Hematopoietic multipotent progenitor cell treated with erythropoietin and hydrocortisone succinate and interleukin-3 and kit ligand, for 17 days (in vitro differentiated cells): ENCODE measurements at regions not wholly inside any gene's neighbourhood (a gene's known extent, or its start where the extent isn't known, plus 50 kb on each side); places are given as distances from the start of the nearest gene placed in this dataset.

Experiments
- DNase-seq: peaks from one replicate; pipeline ENCODE4 v3.0.0-alpha.2; 2015; ENCODE audit warnings: low spot score

DNA sequence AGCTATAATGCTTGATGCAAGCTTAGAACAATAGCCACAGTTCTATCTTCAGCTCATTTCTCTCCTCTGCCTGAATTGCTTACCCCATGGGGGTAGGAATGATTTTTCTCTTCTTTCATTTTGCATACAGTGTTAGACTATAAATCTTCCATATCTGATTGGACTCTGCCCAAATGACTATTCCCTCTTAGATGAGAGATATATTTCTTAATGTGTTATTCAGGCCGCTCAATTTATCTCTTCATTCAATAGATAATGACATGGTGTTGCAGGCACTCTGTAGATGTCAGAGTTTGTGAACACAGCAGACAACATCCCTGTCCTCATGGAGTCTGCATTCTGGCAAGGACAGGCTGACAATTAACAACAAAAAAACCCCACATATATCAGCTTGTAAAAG, 443.7 kb upstream of the CELF4 start:
- no peak for DNase-seq

DNA sequence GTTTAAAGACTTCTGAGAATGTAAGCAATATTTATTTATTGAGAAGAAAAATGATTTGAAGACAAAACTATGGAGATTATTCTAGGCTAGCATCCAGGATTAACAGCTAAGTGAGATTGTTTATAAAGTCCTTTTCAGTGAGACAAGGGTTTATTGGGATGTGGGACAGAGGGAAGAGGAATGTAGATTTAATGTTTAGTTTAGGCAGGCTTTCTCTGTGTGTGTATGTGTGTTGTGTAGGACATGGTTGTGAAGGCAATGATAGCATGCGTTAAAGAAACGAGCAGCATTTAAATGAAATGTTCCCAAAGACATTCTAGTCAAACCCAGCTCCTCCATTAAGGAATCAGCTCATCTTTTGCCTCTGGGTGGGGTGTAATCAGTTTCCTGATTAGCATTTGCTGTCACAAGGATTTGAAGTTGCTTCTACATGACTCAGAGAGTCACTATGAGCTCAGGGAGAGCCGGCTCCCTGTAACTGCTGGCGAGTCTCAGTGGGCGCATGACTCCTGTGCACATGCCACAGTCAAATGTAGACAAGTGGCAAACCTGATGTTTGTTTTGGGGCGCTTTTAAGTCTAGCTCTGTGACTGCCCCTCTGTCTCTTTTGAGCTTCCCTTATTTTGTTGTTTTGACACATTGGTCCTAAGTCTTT, 442.2 kb upstream of the CELF4 start:
- DNase-seq = no peak

DNA sequence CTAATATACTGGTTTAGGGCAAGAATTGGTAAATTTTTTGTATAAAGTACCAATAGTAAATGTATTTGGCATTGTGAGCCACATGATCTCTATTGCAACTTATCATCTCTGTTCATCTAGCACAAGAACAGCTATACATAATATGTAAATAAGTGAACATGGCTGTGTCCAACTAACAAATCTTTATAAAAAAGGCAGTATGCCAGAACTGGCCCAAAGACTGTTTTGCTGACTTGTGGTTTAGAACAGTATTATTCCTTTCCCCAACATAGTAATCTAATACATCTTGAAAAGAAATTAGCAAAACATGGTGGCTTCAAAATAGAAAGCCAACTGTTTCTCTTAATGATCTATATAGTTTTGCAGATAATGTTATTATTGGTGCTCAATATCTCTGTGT, 441.4 kb upstream of the CELF4 start:
- DNase-seq = no peak

DNA sequence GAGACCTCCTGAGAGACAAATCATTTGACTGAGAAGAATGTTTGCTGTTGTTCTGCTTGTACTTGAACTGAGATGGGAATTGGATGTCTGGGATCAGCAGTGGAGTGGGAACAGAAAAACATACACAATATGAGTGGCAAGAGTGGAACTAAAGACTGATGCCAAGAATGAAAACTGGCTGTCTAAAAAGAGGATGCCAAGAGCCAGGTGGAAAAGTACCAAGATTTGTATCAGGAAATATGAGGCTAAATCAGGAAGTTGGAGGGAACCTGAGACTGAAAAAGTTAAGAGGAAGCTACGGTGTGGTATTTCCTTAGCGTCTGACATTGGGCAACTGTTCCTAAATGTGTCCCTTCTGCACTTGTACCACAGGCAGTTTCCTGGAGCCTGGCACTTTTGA, 440.9 kb upstream of the CELF4 start:
- no peak for DNase-seq

- DNase-seq = no peak
These were observed 432.1 kb upstream of the CELF4 start for GRCh38 chr18:37997695-37998094.

GRCh38 chr18:37987901-37988300, 422.3 kb upstream of the CELF4 start:
- DNase-seq = no peak

DNA sequence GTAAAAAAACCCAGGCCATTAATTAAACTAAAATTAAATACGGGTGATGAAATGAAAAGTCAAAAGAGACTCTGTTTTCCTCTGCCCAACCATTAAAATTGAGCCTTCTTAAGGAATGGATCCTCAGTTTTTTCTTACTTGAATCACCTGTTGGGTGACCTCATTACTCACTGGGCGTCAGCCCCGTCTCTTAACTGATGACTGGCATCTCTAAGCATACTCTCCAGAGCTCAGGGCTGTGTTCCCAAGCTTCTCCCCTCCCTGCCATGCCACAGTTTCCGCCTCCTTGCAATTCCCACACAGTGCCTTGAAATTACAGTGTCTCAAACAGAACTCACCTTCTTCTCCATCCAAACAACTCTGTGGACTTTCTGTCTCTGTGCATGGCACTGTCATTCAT, 421.1 kb upstream of the CELF4 start:
- DNase-seq = no peak

GRCh38 chr18:37985126-37985525, 419.5 kb upstream of the CELF4 start:
- DNase-seq = no peak

GRCh38 chr18:37980556-37980955, 415.0 kb upstream of the CELF4 start:
- DNase-seq = no peak

GRCh38 chr18:37975446-37975845, 409.8 kb upstream of the CELF4 start:
- DNase-seq = no peak

DNA sequence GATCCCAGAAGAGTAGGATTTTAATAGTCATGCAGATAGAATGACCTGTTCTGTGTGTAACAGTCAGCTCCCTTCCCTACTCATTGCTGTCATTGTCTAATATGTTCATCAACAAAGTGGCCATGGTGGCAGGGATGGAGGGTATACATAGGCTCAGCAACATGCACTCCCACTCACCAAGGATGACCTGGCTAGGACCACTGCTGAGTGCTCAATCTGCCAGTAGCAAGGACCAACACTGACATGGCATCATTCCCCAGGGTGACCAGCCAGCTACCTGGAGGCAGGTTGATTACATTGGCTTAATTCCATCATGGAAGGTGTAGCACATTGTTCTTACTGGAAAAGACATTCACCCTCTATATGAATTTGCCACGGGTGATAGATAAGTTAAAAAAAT, 401.7 kb upstream of the CELF4 start:
- DNase-seq = no peak

DNA sequence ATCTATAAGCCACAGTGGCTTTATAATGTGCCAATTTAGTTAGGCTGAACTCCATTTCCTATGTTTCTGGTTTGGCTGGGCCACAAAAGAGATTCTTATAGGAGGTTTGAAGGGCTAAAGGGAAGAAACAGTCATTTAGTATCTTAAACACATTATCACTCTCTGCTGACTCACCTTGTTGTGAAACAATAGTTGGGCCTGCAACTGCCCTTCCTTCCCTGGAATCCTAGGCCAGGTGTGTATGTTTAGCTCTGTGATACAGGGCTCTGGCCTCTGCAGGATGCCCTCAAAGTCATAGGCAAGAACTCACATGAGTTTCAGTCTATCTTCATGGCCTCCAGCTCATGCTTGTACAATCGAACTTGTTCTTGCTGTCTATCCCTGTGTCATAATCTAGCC, 400.0 kb upstream of the CELF4 start:
- DNase-seq = no peak

GRCh38 chr18:37964885-37965571, 399.4 kb upstream of the CELF4 start:
- no peak for DNase-seq

GRCh38 chr18:37963837-37964236, 398.2 kb upstream of the CELF4 start:
- no peak for DNase-seq

DNA sequence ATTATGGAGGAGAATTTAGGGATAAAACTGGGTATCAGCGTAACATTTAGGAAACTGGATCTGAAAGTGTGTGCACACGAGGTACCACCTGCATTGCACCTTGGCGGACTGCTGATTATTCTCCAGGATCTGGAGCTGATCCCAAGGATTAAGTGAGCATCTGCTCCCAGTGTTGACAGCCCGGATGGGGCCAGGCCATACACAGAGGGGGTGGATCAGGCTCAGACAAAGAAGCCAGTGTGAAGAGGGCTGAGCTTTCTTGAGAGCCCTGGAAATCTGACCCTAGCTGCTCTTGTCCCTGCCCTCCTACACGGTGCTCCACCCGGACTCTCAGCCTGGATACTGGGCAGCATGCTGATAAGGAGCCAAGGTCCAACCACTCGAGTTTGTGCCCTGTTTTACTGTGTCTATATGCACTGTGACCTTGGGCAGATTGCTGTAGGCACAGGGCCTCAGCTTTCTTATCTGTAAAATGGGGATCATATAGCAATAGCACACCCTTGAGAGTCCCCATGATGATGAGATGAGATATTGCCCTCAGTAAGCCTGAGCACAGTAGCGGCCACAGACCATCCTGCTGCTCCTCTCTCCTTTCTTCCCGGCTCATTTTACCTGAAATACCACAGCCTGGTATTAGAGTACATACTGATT, 396.8 kb upstream of the CELF4 start:
- DNase-seq = no peak

DNA sequence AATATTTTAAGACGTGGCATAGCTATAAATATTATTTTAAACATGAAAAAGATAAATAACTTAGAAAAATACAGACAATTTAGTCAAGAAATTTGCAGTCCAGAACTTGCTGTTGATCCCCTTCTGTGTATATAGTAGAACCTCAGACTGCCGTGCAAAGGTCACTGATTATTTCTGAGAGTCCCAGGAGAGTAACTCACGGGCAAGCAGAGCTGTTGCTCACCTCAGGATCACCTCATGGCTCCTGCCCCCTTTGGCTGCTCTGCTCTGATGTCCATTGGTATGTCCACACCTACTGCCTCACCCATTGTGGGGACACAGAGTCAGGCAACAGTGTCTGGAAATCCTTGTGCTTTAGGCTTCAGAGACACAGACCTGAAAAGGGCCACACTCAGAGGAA, 392.9 kb upstream of the CELF4 start:
- no peak for DNase-seq

GRCh38 chr18:37956902-37957301, 391.3 kb upstream of the CELF4 start:
- no peak for DNase-seq

GRCh38 chr18:37956020-37956419, 390.4 kb upstream of the CELF4 start:
- DNase-seq = no peak

GRCh38 chr18:37955201-37955600, 389.6 kb upstream of the CELF4 start:
- DNase-seq = no peak

DNA sequence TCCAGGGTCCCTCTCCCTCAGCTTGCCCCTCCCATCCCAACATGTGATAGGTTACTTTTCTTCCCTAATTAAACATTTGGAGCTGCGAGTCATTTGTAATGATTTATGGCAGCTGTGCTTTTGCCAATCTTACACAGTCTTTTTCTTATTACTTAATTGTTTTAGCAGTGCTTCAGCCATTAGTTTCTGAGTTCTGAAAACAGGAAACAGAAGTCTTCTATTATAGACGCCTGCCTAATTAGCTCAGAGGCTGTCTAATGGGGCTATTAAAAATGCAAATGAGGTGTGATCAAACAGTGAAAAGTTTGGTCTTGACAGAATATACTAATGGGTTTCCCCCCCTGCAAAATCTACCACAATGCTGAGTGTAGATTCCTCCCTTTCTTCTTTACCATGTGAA, 388.3 kb upstream of the CELF4 start:
- DNase-seq = no peak

DNA sequence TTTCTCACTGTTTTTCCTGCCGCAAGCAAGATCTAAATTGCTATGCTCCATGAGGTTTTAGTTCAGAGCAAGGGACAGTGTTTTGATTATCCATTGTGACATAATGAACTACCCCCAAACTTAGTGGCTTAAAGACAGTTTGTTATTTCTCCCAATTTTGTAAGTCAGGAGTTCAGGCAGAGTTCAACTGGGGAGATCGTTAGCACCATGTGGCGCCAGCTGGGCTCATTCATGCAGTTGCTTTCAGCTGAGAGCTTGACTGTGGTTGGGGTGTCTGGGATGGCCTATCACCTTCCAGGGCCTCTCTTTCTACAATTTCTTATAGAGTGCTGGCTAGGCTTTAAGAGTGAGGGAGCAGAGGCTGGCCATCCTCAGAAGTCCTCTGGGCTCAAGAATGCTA, 382.9 kb upstream of the CELF4 start:
- DNase-seq = no peak

GRCh38 chr18:37946324-37946723, 380.7 kb upstream of the CELF4 start:
- no peak for DNase-seq

GRCh38 chr18:37944700-37945270, 379.2 kb upstream of the CELF4 start:
- DNase-seq = no peak
